AG04449 (cell line): ENCODE measurements at regions not wholly inside any gene's neighbourhood (a gene's known extent, or its start where the extent isn't known, plus 50 kb on each side); places are given as distances from the start of the nearest gene placed in this dataset.

Source experiments
- CTCF ChIA-PET: fragments of 350-600 bp; formaldehyde crosslinking; extraction: SDS; loops from one replicate; lab custom pipeline; 2021; ENCODE audit warnings: antibody characterized with exemption; lab: Yijun Ruan, JAX
- POLR2A ChIA-PET: fragments of 400-600, 350-600 bp; formaldehyde crosslinking; extraction: SDS; loops from one replicate; lab custom pipeline; 2020; ENCODE audit warnings: antibody characterized with exemption, inconsistent platforms; lab: Yijun Ruan, JAX
- DNase-seq: peaks from one replicate; pipeline ENCODE4 v3.0.0-alpha.2; 2010; ENCODE audit warnings: low read depth, low spot score
- H3K4me3 ChIP-seq: 2 replicates; pipeline ENCODE4 v1.5.1; 2011; ENCODE audit warnings: low read depth, mild to moderate bottlenecking, control low read depth, low read length
- TF ChIP-seq, protein P1 (sequence below): IDR thresholded peaks from one replicate; pipeline ENCODE4 v1.5.1; 2011; ENCODE audit warnings: mild to moderate bottlenecking, moderate library complexity, low read length, control low read depth, inconsistent platforms; ENCODE audit not compliant: insufficient read depth; ENCODE audit errors: missing control alignments

DNA sequence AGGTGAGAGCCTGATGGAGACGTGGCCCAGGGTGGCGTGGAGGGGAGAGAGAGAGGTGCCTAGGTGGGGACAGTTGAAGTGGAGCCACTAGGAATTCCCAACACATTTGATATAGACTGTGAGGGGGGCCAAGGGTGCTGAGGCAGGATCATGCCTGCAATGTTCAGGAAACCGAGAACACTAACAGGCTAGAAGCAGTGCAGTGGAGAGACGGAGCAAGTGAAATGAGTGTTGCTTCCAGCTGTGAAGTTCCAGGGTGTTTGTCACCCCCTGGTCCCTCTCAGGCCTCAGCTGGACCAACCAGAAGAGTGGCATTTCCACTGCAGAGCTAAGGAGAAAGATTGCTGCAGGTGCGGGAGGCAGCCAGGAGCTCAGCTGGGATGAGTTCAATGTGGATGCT lies 127.1 kb downstream of the RIPK4 start:
- TF ChIP-seq, protein P1, sequence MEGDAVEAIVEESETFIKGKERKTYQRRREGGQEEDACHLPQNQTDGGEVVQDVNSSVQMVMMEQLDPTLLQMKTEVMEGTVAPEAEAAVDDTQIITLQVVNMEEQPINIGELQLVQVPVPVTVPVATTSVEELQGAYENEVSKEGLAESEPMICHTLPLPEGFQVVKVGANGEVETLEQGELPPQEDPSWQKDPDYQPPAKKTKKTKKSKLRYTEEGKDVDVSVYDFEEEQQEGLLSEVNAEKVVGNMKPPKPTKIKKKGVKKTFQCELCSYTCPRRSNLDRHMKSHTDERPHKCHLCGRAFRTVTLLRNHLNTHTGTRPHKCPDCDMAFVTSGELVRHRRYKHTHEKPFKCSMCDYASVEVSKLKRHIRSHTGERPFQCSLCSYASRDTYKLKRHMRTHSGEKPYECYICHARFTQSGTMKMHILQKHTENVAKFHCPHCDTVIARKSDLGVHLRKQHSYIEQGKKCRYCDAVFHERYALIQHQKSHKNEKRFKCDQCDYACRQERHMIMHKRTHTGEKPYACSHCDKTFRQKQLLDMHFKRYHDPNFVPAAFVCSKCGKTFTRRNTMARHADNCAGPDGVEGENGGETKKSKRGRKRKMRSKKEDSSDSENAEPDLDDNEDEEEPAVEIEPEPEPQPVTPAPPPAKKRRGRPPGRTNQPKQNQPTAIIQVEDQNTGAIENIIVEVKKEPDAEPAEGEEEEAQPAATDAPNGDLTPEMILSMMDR: no peak
- H3K4me3 ChIP-seq: no peak overlapping the region
- POLR2A ChIA-PET: no interaction called here
- no peak for DNase-seq
- CTCF ChIA-PET: interaction anchor here (0.5 to 2.9 kb wide), 2 partner anchors 26 to 27 kb away, joined by 3 to 12 read pairs; no protein-coding TSS in a partner anchor

DNA sequence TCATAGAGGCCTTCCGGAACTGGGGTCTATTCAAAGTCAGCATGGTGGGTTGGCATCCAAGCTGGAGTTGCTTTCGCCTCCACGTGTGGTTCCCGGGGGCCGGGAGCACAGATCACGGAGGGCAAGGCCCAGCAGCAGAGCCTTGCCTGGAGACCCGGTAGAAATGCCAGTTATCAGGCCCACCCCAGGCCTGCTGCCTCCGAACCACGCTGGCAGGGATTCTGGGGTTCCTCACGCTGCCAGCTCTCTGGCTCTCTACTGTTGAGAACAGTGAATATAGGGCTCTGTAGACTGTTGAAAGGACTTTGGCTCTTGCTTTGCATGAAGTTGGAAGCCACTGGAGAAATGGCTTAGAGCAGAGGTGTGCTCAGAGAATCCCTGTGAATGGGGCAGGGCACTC lies 127.5 kb downstream of the RIPK4 start:
- TF ChIP-seq, protein P1: no peak
- no peak overlapping the region for H3K4me3 ChIP-seq
- ChIA-PET POLR2A (no interaction called here), CTCF (interaction anchor here (1.1 kb wide), 1 partner anchor 129 kb away, joined by 3 read pairs; no protein-coding TSS in a partner anchor)
- DNase-seq: no peak

DNA sequence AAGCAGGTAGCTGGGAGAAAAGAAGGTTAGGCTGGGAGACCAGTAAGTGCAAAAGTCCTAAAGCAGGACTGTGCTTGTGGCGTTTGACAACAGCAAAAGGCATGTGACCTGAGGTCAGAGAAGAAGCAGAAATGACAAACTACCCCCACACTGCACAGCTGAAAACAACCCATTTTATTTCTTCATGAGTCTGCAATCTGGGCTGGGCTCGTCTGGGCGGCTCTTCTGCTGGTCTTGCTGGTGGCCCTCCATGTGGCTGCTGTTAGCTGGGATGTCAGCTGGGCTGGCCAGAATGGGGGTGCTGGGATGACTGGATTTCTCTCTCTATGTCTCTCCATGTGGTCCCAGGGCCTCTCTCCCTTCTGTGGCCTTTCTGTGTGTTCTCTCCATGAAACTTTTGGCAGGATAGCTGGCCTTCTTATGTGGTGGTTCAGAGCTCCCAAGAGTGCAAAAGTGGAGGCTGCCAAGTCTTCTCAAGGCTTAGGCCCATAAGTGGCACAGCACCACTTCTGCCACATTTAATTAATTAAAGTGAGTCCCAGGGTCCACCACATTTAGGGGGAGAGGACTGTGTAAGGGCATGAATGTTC lies 128.6 kb downstream of the RIPK4 start:
- DNase-seq: no peak
- POLR2A ChIA-PET: no interaction called here
- CTCF ChIA-PET: interaction anchor here (0.6 to 1.4 kb wide), 3 partner anchors 22 to 178 kb away, joined by 3 read pairs; no protein-coding TSS in a partner anchor
- no peak overlapping the region for H3K4me3 ChIP-seq
- TF ChIP-seq, protein P1: no peak

DNA sequence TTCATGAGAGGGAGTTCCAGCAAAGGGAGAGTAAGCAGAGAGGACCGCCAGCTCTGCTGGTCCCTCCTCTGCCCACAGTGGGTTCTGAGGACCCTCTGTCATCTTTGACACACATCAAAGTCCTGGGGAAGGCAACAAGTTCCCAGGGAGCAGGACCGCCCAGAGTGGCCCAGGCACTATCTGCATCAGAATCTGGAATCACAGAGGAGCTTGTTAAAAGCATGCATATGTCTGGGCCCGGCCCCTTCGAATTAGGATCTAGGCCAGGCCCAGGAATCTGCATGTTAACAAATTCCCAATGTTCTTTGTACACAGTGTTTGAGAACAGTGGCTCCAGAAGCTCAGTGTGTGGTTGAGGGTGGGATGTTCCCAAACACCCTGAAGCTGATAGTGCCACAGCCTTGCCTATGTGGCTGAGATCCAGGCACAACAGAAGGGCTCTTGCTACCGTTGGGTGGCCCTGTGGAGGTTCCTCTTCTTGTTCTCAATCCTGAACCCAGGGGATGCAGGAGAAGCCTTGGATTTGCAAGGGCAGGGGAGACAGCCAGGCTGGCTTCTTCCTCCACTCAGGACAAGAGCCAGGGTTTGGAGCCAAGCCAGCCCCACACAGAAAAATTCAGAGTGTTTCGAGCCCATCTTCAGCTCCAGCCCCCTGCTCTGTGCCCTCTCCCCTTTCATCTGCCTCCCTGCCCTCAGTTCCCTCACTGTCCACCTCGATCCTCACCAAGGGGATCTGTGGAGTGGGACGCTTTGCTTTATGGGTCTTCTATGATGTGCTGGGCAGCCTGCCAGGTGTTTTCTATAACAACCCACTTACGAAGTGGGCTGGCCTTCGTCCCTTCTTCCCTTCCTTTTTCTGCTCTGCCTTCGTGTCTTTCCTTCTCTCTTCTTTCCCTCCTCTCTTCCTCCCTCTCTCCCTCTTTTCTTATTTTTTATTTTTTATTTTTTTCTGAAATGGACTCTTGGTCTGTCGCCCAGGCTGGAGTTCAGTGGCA lies 129.0 kb upstream of the TMPRSS2 start:
- TF ChIP-seq, protein P1: no peak
- ChIA-PET CTCF (interaction anchor here (1.4 kb wide), 1 partner anchor 21 kb away, joined by 3 read pairs; no protein-coding TSS in a partner anchor), POLR2A (no interaction called here)
- H3K4me3 ChIP-seq: no peak overlapping the region
- no peak for DNase-seq

DNA sequence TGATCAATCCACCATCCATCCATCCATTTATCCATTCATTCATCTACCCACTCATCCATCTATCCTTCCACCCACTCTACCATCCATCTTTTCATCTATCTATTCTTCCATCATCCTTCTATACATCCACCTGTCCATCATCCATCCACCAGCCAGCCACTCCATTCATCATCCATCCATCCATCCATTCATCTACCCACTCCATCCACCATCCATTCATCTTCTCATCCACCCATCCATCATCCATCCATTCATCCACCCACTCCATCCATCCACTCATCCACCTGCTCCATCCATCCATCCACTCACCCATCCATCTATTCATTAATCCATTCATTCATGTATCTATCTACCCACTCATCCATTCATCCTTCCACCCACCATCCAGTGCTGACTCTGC lies 127.9 kb upstream of the TMPRSS2 start:
- TF ChIP-seq, protein P1: no peak
- ChIA-PET CTCF (no interaction called here), POLR2A (no interaction called here)
- H3K4me3 ChIP-seq: no peak overlapping the region
- DNase-seq: no peak

DNA sequence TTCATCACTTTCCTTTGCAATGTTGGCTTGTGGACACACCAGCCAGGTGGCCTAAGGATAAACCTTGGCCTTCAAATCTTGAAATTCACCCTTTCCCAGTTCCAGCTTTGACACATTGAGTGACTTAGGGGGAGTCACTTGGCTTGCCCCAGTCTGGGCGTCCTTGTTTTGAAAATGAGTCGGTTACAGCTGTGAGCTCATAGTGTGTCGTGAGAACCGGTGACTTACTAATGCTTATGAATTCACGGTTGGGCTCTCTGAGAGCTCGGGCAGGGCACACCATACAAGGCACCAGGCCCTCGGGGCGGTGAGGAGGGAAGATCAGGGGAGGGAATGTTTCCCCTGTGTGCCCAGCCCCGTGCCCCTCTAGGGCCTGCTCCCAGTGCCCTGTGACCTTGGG lies 126.9 kb upstream of the TMPRSS2 start:
- H3K4me3 ChIP-seq: no peak overlapping the region
- POLR2A ChIA-PET: no interaction called here
- no peak for DNase-seq
- CTCF ChIA-PET: interaction anchor here (0.9 to 1.4 kb wide), 2 partner anchors 14 to 22 kb away, joined by 3 to 4 read pairs; no protein-coding TSS in a partner anchor
- TF ChIP-seq, protein P1: no peak
